CD4-positive, CD25-positive, alpha-beta regulatory T cell (primary cell): ENCODE measurements at regions not wholly inside any gene's neighbourhood (a gene's known extent, or its start where the extent isn't known, plus 50 kb on each side); places are given as distances from the start of the nearest gene placed in this dataset.
"Not testable (repeated sequence)": the region's sequence is repeated elsewhere in the genome, so short reads cannot be mapped to it uniquely, and the experiment has no call there.

Source experiments
- ATAC-seq, 2 donors: fragments of 150-1000 bp; cut with Tn5 transposase; one replicate each; pipeline ENCODE4 v1.10.0; 2021; ENCODE audit warnings: low read depth in 2 of 2, moderate number of reproducible peaks in 2 of 2, moderate library complexity in 1 of 2
- DNase-seq, 3 donors: peaks; one replicate each; pipeline versions ENCODE4 v3.0.0 to v3.0.0-alpha.2; 2012 to 2022; ENCODE audit warnings: mixed read lengths in 1 of 3
- H3K27ac ChIP-seq: one replicate; pipeline ENCODE4 v1.7.0; 2013; ENCODE audit warnings: mild to moderate bottlenecking, low read length; ENCODE audit not compliant: insufficient read depth, poor library complexity, severe bottlenecking
- H3K27me3 ChIP-seq: one replicate; pipeline ENCODE4 v1.7.0; 2013; ENCODE audit warnings: low read length; ENCODE audit not compliant: control insufficient read depth, insufficient read depth
- H3K36me3 ChIP-seq: one replicate; pipeline ENCODE4 v1.7.0; 2013; ENCODE audit warnings: mild to moderate bottlenecking, low read length, moderate library complexity; ENCODE audit not compliant: control insufficient read depth, insufficient read depth
- H3K4me1 ChIP-seq: 2 replicates; pipeline ENCODE4 v1.7.0; 2013; ENCODE audit warnings: mild to moderate bottlenecking, low read length; ENCODE audit not compliant: insufficient read depth, control insufficient read depth, poor library complexity, severe bottlenecking
- H3K4me3 ChIP-seq: one replicate; pipeline ENCODE4 v1.7.0; 2013; ENCODE audit warnings: low read depth, mild to moderate bottlenecking, low read length, moderate library complexity
- H3K9me3 ChIP-seq, 2 experiments: 1 replicate in 1 of 2; 2 replicates in 1 of 2; pipeline ENCODE4 v1.7.0; 2013; ENCODE audit warnings: low read length in 2 of 2, mild to moderate bottlenecking in 1 of 2, moderate library complexity in 1 of 2; ENCODE audit not compliant: control insufficient read depth in 2 of 2
- H3K27ac Mint-ChIP-seq, 3 donors: one replicate each; pipeline ENCODE4 v1.8.0; 2020 to 2022; ENCODE audit warnings: mild to moderate bottlenecking in 3 of 3, mixed read lengths in 3 of 3, moderate library complexity in 2 of 3
- H3K27me3 Mint-ChIP-seq: one replicate; pipeline ENCODE4 v1.8.0; 2022; ENCODE audit warnings: mild to moderate bottlenecking, mixed read lengths
- H3K36me3 Mint-ChIP-seq: one replicate; pipeline ENCODE4 v1.8.0; 2020; ENCODE audit warnings: mixed read lengths
- H3K4me1 Mint-ChIP-seq, 4 donors: one replicate each; pipeline ENCODE4 v1.8.0; 2020 to 2022; ENCODE audit warnings: mixed read lengths in 4 of 4, mild to moderate bottlenecking in 1 of 4
- H3K4me3 Mint-ChIP-seq, 4 donors: one replicate each; pipeline ENCODE4 v1.8.0; 2020 to 2022; ENCODE audit warnings: mild to moderate bottlenecking in 4 of 4, mixed read lengths in 4 of 4, moderate library complexity in 3 of 4
- H3K9me3 Mint-ChIP-seq, 7 donors: one replicate each; pipeline ENCODE4 v1.8.0; 2020 to 2022; ENCODE audit warnings: mixed read lengths in 7 of 7, mild to moderate bottlenecking in 3 of 7, moderate library complexity in 2 of 7

DNA sequence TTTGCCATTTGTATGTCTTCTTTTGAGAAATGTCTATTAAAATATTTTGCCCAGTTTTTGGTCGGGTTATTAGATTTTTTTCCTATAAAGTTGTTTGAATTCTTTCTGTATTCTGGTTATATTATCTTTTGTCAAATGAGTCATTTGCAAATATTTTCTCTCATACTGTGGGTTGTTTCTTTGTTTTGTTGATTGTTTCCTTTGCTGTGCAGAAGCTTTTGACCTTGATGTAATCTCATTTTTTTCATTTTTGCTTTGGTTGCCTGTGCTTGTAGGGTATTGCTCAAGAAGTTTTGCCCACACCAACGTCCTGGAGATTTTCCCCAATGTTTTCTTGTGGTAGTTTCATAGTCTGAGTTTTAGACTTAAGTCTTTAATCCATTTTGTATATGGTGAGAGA is 245.7 kb downstream of the ADCYAP1 start:
- Mint-ChIP-seq H3K36me3 (no peaks in the 10 kb centered on the region), H3K9me3 (peaks cover 1 to 19% (median 11%) of the 10 kb centered on the region in 7 donors)
- H3K4me1 ChIP-seq, result no peaks in the 10 kb centered on the region

GRCh38 chr18:1152958-1153357 is 248.3 kb downstream of the ADCYAP1 start:
- H3K4me1 ChIP-seq, H3K27ac Mint-ChIP-seq, H3K27ac ChIP-seq, H3K4me1 Mint-ChIP-seq, H3K27me3 ChIP-seq, ATAC-seq, DNase-seq, H3K4me3 Mint-ChIP-seq, H3K36me3 Mint-ChIP-seq, H3K4me3 ChIP-seq, H3K36me3 ChIP-seq, H3K27me3 Mint-ChIP-seq: not testable (repeated sequence)
- peaks cover 1 to 15% (median 10%) of the 10 kb centered on the region in 7 donors for H3K9me3 Mint-ChIP-seq
- peaks cover 0 to 10% of the 10 kb centered on the region in 2 experiments for H3K9me3 ChIP-seq

More for the DNA sequence above, 245.7 kb downstream of the ADCYAP1 start:
- H3K4me1 Mint-ChIP-seq, result no peaks in the 10 kb centered on the region
- Histone ChIP-seq H3K4me3 (no peak overlapping the region), H3K27ac (no peak overlapping the region), H3K36me3 (no peaks in the 10 kb centered on the region), H3K9me3 (no peaks in the 10 kb centered on the region), H3K27me3 (no peaks in the 10 kb centered on the region)
- no peak overlapping the region for H3K4me3 Mint-ChIP-seq
- no peak overlapping the region for H3K27ac Mint-ChIP-seq
- ATAC-seq, result no peak
- DNase-seq, result no peak
- no peaks in the 10 kb centered on the region for H3K27me3 Mint-ChIP-seq

DNA sequence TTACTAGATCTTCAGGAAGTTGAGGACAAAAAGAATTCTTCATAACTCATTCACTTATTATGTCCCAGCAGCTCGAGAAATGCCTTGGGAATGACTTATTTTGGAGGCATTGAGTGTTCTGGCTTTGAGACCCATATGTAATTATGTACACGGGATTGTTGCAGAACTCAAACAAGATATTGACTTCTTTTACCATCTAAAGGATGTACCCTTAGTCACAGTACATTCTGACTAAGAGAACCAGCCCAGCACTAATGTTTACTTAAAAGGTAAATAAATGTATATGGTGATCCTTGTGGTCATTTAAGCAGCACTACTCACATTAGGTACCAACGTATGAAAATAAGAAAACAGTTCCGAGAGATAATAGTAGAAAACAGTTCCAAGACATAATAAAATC is 268.9 kb downstream of the ADCYAP1 start:
- no peak for ATAC-seq
- no peaks in the 10 kb centered on the region for H3K27me3 Mint-ChIP-seq
- H3K4me1 Mint-ChIP-seq, result no peaks in the 10 kb centered on the region
- H3K4me3 ChIP-seq, result no peak overlapping the region
- H3K27ac ChIP-seq, result no peak overlapping the region
- no peak overlapping the region for H3K4me3 Mint-ChIP-seq
- no peaks in the 10 kb centered on the region for H3K27me3 ChIP-seq
- H3K36me3 Mint-ChIP-seq, result no peaks in the 10 kb centered on the region
- H3K4me1 ChIP-seq, result no peaks in the 10 kb centered on the region
- DNase-seq, result no peak
- no peaks in the 10 kb centered on the region for H3K36me3 ChIP-seq
- H3K9me3 Mint-ChIP-seq, result peaks cover 1 to 13% (median 5%) of the 10 kb centered on the region in 7 donors
- no peak overlapping the region for H3K27ac Mint-ChIP-seq
- H3K9me3 ChIP-seq, result peaks cover 2 to 9% of the 10 kb centered on the region in 2 experiments

DNA sequence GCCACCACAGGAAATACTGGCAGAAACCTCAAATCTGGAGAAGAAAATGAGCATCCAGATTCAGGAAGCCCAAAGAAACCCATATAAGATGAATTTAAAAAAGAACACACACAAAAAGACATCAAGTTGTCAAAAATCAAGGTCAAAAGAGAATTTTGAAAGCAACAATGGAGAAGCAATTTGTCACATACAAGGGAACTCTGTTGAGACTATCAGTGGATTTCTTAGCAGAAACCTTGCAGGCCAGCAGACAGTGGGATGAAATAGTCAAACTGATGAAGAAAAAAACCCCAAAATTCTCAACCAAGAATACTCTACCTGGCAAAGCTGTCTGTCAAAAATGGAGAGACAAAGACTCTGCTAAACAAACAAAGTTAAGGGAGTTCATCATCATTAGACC is 272.6 kb downstream of the ADCYAP1 start:
- Mint-ChIP-seq H3K4me1 (no peaks in the 10 kb centered on the region), H3K4me3 (no peak overlapping the region), H3K27ac (no peak overlapping the region), H3K9me3 (peaks cover 2 to 26% (median 7%) of the 10 kb centered on the region in 7 donors), H3K27me3 (no peaks in the 10 kb centered on the region), H3K36me3 (no peaks in the 10 kb centered on the region)
- H3K27ac ChIP-seq, result no peak overlapping the region
- H3K4me1 ChIP-seq, result no peaks in the 10 kb centered on the region
- no peaks in the 10 kb centered on the region for H3K27me3 ChIP-seq
- H3K9me3 ChIP-seq, result peaks cover 2 to 9% of the 10 kb centered on the region in 2 experiments
- H3K36me3 ChIP-seq, result no peaks in the 10 kb centered on the region
- DNase-seq (no peak), ATAC-seq (no peak)
- no peak overlapping the region for H3K4me3 ChIP-seq

- H3K4me1 Mint-ChIP-seq, result no peaks in the 10 kb centered on the region
- Histone ChIP-seq H3K4me3 (no peak overlapping the region), H3K36me3 (no peaks in the 10 kb centered on the region), H3K4me1 (no peaks in the 10 kb centered on the region), H3K9me3 (no peaks in the 10 kb centered on the region), H3K27ac (no peak overlapping the region), H3K27me3 (no peaks in the 10 kb centered on the region)
- no peak overlapping the region for H3K4me3 Mint-ChIP-seq
- no peaks in the 10 kb centered on the region for H3K27me3 Mint-ChIP-seq
- no peaks in the 10 kb centered on the region for H3K36me3 Mint-ChIP-seq
- peaks cover 0 to 17% (median 11%) of the 10 kb centered on the region in 7 donors for H3K9me3 Mint-ChIP-seq
- H3K27ac Mint-ChIP-seq, result no peak overlapping the region
- DNase-seq (no peak), ATAC-seq (no peak)
Observed at GRCh38 chr18:1191341-1191740, 286.7 kb downstream of the ADCYAP1 start.

DNA sequence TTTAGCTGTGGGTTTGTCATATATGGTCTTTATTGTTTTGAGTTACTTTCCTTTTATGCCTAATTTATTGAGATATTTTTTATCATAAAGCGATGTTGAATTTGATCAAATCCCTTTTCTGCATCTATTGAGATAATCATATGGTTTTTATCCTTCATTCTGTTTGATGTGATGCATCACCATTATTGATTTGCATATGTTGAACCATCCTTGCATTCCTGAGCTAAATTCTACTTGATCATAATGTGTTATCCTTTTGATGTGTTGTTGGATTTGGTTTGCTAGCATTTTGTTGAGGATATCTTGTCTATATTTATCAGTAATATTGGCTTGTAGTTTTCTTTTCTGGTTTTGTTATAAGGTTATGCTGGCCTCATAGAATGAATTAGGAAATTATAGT is 308.5 kb downstream of the ADCYAP1 start:
- H3K9me3 ChIP-seq, result peaks cover 1 to 12% of the 10 kb centered on the region in 2 experiments
- ATAC-seq (no peak), DNase-seq (no peak)
- H3K27me3 ChIP-seq, result no peaks in the 10 kb centered on the region
- Mint-ChIP-seq H3K27me3 (no peaks in the 10 kb centered on the region), H3K4me3 (no peak overlapping the region), H3K9me3 (peaks cover 0 to 37% (median 13%) of the 10 kb centered on the region in 7 donors), H3K4me1 (no peaks in the 10 kb centered on the region), H3K27ac (no peak overlapping the region), H3K36me3 (no peaks in the 10 kb centered on the region)
- H3K36me3 ChIP-seq, result no peaks in the 10 kb centered on the region
- H3K27ac ChIP-seq, result no peak overlapping the region
- H3K4me1 ChIP-seq, result no peaks in the 10 kb centered on the region
- no peak overlapping the region for H3K4me3 ChIP-seq

DNA sequence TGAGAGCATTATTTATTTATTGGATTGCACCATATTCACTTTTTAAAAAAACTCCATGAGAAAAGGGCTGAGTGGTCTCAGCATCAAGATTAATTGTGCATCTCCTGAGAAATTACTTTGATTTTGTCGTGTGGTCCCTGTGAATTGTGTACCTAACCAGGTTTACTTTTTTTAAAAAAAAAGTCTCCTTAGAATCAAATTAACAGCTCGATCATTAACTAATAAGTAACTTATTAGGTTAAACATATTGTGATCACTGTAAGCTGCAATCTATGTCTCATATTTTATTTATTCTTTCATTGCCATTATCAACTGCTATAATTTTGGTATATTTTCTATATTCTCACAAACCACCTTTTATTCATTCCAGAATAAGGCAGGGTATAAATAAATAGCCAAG is 318.2 kb downstream of the ADCYAP1 start:
- Mint-ChIP-seq H3K27ac (no peak overlapping the region), H3K4me1 (no peaks in the 10 kb centered on the region), H3K36me3 (no peaks in the 10 kb centered on the region), H3K9me3 (peaks cover 0 to 11% (median 3%) of the 10 kb centered on the region in 7 donors), H3K27me3 (no peaks in the 10 kb centered on the region), H3K4me3 (no peak overlapping the region)
- ATAC-seq, result no peak
- no peak for DNase-seq
- Histone ChIP-seq H3K27ac (no peak overlapping the region), H3K4me1 (no peaks in the 10 kb centered on the region), H3K36me3 (no peaks in the 10 kb centered on the region), H3K9me3 (peaks cover 0 to 2% of the 10 kb centered on the region in 2 experiments), H3K27me3 (no peaks in the 10 kb centered on the region), H3K4me3 (no peak overlapping the region)

GRCh38 chr18:1227025-1227424 is 322.4 kb downstream of the ADCYAP1 start:
- no peak overlapping the region for H3K27ac ChIP-seq
- ATAC-seq (no peak), DNase-seq (no peak)
- no peaks in the 10 kb centered on the region for H3K36me3 Mint-ChIP-seq
- no peaks in the 10 kb centered on the region for H3K9me3 ChIP-seq
- H3K4me3 ChIP-seq, result no peak overlapping the region
- H3K4me1 Mint-ChIP-seq, result no peaks in the 10 kb centered on the region
- peaks cover 0 to 24% (median 5%) of the 10 kb centered on the region in 7 donors for H3K9me3 Mint-ChIP-seq
- no peak overlapping the region for H3K4me3 Mint-ChIP-seq
- no peaks in the 10 kb centered on the region for H3K27me3 ChIP-seq
- no peaks in the 10 kb centered on the region for H3K4me1 ChIP-seq
- H3K27me3 Mint-ChIP-seq, result no peaks in the 10 kb centered on the region
- no peak overlapping the region for H3K27ac Mint-ChIP-seq
- H3K36me3 ChIP-seq, result no peaks in the 10 kb centered on the region
